ENCODE measurements at regions not wholly inside any gene's neighbourhood (a gene's known extent, or its start where the extent isn't known, plus 50 kb on each side); places are given as distances from the start of the nearest gene placed in this dataset.

DNA sequence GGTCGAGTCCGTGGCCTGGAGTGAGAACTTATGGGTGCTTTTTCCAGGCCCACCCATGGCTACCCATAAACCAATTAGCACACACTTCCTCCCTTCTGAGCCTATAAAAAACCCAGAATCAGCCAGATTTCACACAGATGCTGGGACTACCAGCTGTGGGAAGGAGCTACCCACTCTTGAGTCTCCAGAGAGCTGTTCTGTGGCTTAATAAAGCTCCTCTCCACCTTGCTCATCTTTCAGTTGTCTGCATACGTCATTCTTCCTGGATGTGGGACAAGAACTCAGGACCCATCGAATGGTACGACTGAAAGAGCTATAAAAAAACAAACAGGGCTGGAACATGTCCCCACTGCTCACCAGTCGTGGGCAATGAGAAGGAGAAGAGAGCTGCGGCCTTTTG lies 555.4 kb upstream of the CCDC54 start:
- TF ChIP-seq, protein P1, sequence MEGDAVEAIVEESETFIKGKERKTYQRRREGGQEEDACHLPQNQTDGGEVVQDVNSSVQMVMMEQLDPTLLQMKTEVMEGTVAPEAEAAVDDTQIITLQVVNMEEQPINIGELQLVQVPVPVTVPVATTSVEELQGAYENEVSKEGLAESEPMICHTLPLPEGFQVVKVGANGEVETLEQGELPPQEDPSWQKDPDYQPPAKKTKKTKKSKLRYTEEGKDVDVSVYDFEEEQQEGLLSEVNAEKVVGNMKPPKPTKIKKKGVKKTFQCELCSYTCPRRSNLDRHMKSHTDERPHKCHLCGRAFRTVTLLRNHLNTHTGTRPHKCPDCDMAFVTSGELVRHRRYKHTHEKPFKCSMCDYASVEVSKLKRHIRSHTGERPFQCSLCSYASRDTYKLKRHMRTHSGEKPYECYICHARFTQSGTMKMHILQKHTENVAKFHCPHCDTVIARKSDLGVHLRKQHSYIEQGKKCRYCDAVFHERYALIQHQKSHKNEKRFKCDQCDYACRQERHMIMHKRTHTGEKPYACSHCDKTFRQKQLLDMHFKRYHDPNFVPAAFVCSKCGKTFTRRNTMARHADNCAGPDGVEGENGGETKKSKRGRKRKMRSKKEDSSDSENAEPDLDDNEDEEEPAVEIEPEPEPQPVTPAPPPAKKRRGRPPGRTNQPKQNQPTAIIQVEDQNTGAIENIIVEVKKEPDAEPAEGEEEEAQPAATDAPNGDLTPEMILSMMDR (IDR thresholded peaks at IDR 0.05) = no peak
- TF ChIP-seq POLR2A (IDR thresholded peaks at IDR 0.05) = no peak
